ENCODE measurements at regions not wholly inside any gene's neighbourhood (a gene's known extent, or its start where the extent isn't known, plus 50 kb on each side); places are given as distances from the start of the nearest gene placed in this dataset.

DNA sequence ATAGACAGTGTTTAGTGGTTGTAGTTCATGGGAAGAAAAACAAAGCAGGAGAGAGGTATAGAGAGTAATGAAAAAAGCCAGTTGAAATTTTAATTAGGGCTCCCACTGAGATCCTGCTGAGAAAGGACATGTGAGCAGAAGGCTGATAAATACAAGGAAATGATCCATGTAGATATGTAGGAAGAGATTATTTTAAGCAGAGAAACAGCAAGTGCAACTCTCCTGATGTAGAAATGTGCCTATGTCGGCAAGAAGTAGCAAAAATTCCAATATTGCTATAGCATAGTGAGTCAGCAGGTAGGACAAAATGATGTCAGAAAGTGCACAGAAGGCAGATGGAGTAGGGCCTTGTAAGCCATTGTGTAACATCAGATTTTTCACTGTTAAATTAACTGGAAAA, 1027.3 kb downstream of the PCDH18 start:
- Mint-ChIP-seq H3K4me1 (no peaks in the 10 kb centered on the region), H3K9me3 (peaks cover 0 to 3% (median 0%) of the 10 kb centered on the region in 7 donors), H3K36me3 (no peaks in the 10 kb centered on the region), H3K4me3 (no peak overlapping the region), H3K27me3 (ENCODE audit: low read depth in 3 of 3) (no peaks in the 10 kb centered on the region), H3K27ac (no peak overlapping the region)
- no peaks in the 10 kb centered on the region for H3K9me3 ChIP-seq (replicated peaks in 1 of 2; ENCODE audit: control insufficient read depth in 1 of 2, insufficient read depth in 1 of 2, low read length in 2 of 2)
- H3K4me3 ChIP-seq (replicated peaks in 1 of 3; ENCODE audit: low read depth in 2 of 3, low read length in 3 of 3): no peak overlapping the region
- no peak overlapping the region for H3K27ac ChIP-seq (ENCODE audit: low read depth in 1 of 2, low read length in 2 of 2)
- no peaks in the 10 kb centered on the region for H3K79me2 ChIP-seq (ENCODE audit: insufficient read depth, low read length)
- no peak for DNase-seq
- intact Hi-C loops (cut with micrococcal nuclease): no loop called here
- no peaks in the 10 kb centered on the region for H3K27me3 ChIP-seq (ENCODE audit: control insufficient read depth in 2 of 2, insufficient read depth in 2 of 2, low read length in 2 of 2)
- no peaks in the 10 kb centered on the region for H3K4me1 ChIP-seq (ENCODE audit: control insufficient read depth in 1 of 2, insufficient read depth in 2 of 2, low read length in 2 of 2)
- H4K20me1 ChIP-seq (ENCODE audit: insufficient read depth, low read length): no peaks in the 10 kb centered on the region
- TF ChIP-seq, protein P1, sequence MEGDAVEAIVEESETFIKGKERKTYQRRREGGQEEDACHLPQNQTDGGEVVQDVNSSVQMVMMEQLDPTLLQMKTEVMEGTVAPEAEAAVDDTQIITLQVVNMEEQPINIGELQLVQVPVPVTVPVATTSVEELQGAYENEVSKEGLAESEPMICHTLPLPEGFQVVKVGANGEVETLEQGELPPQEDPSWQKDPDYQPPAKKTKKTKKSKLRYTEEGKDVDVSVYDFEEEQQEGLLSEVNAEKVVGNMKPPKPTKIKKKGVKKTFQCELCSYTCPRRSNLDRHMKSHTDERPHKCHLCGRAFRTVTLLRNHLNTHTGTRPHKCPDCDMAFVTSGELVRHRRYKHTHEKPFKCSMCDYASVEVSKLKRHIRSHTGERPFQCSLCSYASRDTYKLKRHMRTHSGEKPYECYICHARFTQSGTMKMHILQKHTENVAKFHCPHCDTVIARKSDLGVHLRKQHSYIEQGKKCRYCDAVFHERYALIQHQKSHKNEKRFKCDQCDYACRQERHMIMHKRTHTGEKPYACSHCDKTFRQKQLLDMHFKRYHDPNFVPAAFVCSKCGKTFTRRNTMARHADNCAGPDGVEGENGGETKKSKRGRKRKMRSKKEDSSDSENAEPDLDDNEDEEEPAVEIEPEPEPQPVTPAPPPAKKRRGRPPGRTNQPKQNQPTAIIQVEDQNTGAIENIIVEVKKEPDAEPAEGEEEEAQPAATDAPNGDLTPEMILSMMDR (IDR thresholded peaks at IDR 0.05): no peak
- no peak overlapping the region for H2AFZ ChIP-seq (ENCODE audit: insufficient read depth, low read depth, low read length, poor library complexity, severe bottlenecking)
- 50% methylated on average over 1 of the region's 1 CpG for WGBS (ENCODE audit: insufficient coverage)
- no peak overlapping the region for H3K4me2 ChIP-seq (replicated peaks; ENCODE audit: extremely low read depth, low read length, poor library complexity, severe bottlenecking)
- H3K9ac ChIP-seq (ENCODE audit: insufficient read depth, low read length, poor library complexity, severe bottlenecking): no peak overlapping the region
- H3K36me3 ChIP-seq (replicated peaks in 1 of 2; ENCODE audit: control insufficient read depth in 1 of 2, insufficient read depth in 2 of 2, low read length in 2 of 2): no peaks in the 10 kb centered on the region

DNA sequence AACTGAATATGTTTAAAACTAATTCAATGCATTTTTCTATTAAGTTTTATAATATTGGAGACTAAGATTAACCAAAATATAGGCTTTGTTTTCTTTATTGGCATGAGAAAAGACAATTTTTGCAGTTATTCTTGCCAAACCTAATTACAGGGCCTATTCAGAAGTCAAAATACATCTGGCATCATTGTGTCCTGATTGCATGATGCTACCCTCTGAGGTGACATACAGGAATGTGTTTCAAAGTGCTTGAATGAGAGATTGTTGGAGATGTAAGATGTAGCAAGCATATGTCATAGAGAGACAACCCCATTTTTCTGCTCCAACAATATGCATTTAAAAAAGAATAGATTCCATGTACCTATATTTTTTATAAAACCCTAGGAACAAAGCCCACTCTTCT, 1036.4 kb downstream of the PCDH18 start:
- H3K36me3 Mint-ChIP-seq: no peaks in the 10 kb centered on the region
- no peaks in the 10 kb centered on the region for H3K27me3 Mint-ChIP-seq (ENCODE audit: low read depth in 3 of 3)
- H3K9me3 Mint-ChIP-seq: peaks cover 0 to 3% (median 0%) of the 10 kb centered on the region in 7 donors
- DNase-seq: no peak
- H3K79me2 ChIP-seq (ENCODE audit: insufficient read depth, low read length): no peaks in the 10 kb centered on the region
- intact Hi-C loops (cut with micrococcal nuclease): no loop called here
- no peaks in the 10 kb centered on the region for H3K9me3 ChIP-seq (replicated peaks in 1 of 2; ENCODE audit: control insufficient read depth in 1 of 2, insufficient read depth in 1 of 2, low read length in 2 of 2)
- H3K4me1 Mint-ChIP-seq: no peaks in the 10 kb centered on the region
- H2AFZ ChIP-seq (ENCODE audit: insufficient read depth, low read depth, low read length, poor library complexity, severe bottlenecking): no peak overlapping the region
- no peaks in the 10 kb centered on the region for H4K20me1 ChIP-seq (ENCODE audit: insufficient read depth, low read length)
- TF ChIP-seq, protein P1 (IDR thresholded peaks at IDR 0.05): no peak
- H3K27ac ChIP-seq (ENCODE audit: low read depth in 1 of 2, low read length in 2 of 2): no peak overlapping the region
- no peak overlapping the region for H3K4me2 ChIP-seq (replicated peaks; ENCODE audit: extremely low read depth, low read length, poor library complexity, severe bottlenecking)
- H3K36me3 ChIP-seq (replicated peaks in 1 of 2; ENCODE audit: control insufficient read depth in 1 of 2, insufficient read depth in 2 of 2, low read length in 2 of 2): no peaks in the 10 kb centered on the region
- H3K4me3 ChIP-seq (replicated peaks in 1 of 3; ENCODE audit: low read depth in 2 of 3, low read length in 3 of 3): no peak overlapping the region
- H3K9ac ChIP-seq (ENCODE audit: insufficient read depth, low read length, poor library complexity, severe bottlenecking): no peak overlapping the region
- H3K27me3 ChIP-seq (ENCODE audit: control insufficient read depth in 2 of 2, insufficient read depth in 2 of 2, low read length in 2 of 2): no peaks in the 10 kb centered on the region
- no peak overlapping the region for H3K4me3 Mint-ChIP-seq
- no peak overlapping the region for H3K27ac Mint-ChIP-seq
- H3K4me1 ChIP-seq (ENCODE audit: control insufficient read depth in 1 of 2, insufficient read depth in 2 of 2, low read length in 2 of 2): no peaks in the 10 kb centered on the region
